ENCODE measurements at regions not wholly inside any gene's neighbourhood (a gene's known extent, or its start where the extent isn't known, plus 50 kb on each side); places are given as distances from the start of the nearest gene placed in this dataset.

DNA sequence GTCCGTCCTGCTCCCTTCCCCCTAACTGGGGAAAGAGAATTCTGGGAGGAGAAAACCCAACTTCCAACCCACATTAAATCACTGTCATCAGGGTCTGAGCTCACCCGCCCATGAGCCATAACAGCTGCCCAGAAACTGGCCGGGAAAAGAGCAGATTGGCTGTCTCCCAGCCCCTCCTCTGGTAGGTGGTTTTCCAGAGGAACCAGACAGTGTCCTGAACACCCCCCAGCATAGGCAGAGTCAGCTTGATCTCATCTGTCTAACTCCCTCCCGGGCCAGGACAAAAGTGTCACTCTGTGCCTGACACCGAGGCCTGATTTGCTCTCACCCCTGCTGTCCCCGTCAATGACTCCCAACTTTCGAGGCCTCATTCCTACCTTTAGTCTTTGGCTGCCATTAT lies 197.0 kb downstream of the AXIN2 start (continued):
- TF ChIP-seq, protein P1, sequence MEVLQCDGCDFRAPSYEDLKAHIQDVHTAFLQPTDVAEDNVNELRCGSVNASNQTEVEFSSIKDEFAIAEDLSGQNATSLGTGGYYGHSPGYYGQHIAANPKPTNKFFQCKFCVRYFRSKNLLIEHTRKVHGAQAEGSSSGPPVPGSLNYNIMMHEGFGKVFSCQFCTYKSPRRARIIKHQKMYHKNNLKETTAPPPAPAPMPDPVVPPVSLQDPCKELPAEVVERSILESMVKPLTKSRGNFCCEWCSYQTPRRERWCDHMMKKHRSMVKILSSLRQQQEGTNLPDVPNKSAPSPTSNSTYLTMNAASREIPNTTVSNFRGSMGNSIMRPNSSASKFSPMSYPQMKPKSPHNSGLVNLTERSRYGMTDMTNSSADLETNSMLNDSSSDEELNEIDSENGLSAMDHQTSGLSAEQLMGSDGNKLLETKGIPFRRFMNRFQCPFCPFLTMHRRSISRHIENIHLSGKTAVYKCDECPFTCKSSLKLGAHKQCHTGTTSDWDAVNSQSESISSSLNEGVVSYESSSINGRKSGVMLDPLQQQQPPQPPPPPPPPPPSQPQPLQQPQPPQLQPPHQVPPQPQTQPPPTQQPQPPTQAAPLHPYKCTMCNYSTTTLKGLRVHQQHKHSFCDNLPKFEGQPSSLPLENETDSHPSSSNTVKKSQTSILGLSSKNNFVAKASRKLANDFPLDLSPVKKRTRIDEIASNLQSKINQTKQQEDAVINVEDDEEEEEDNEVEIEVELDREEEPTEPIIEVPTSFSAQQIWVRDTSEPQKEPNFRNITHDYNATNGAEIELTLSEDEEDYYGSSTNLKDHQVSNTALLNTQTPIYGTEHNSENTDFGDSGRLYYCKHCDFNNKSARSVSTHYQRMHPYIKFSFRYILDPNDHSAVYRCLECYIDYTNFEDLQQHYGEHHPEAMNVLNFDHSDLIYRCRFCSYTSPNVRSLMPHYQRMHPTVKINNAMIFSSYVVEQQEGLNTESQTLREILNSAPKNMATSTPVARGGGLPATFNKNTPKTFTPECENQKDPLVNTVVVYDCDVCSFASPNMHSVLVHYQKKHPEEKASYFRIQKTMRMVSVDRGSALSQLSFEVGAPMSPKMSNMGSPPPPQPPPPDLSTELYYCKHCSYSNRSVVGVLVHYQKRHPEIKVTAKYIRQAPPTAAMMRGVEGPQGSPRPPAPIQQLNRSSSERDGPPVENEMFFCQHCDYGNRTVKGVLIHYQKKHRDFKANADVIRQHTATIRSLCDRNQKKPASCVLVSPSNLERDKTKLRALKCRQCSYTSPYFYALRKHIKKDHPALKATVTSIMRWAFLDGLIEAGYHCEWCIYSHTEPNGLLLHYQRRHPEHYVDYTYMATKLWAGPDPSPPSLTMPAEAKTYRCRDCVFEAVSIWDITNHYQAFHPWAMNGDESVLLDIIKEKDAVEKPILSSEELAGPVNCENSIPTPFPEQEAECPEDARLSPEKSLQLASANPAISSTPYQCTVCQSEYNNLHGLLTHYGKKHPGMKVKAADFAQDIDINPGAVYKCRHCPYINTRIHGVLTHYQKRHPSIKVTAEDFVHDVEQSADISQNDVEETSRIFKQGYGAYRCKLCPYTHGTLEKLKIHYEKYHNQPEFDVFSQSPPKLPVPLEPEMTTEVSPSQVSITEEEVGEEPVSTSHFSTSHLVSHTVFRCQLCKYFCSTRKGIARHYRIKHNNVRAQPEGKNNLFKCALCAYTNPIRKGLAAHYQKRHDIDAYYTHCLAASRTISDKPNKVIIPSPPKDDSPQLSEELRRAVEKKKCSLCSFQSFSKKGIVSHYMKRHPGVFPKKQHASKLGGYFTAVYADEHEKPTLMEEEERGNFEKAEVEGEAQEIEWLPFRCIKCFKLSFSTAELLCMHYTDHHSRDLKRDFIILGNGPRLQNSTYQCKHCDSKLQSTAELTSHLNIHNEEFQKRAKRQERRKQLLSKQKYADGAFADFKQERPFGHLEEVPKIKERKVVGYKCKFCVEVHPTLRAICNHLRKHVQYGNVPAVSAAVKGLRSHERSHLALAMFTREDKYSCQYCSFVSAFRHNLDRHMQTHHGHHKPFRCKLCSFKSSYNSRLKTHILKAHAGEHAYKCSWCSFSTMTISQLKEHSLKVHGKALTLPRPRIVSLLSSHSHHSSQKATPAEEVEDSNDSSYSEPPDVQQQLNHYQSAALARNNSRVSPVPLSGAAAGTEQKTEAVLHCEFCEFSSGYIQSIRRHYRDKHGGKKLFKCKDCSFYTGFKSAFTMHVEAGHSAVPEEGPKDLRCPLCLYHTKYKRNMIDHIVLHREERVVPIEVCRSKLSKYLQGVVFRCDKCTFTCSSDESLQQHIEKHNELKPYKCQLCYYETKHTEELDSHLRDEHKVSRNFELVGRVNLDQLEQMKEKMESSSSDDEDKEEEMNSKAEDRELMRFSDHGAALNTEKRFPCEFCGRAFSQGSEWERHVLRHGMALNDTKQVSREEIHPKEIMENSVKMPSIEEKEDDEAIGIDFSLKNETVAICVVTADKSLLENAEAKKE (CRISPR knock-in tag; IDR thresholded peaks at IDR 0.05), result no peak
- TF ChIP-seq, protein P2, sequence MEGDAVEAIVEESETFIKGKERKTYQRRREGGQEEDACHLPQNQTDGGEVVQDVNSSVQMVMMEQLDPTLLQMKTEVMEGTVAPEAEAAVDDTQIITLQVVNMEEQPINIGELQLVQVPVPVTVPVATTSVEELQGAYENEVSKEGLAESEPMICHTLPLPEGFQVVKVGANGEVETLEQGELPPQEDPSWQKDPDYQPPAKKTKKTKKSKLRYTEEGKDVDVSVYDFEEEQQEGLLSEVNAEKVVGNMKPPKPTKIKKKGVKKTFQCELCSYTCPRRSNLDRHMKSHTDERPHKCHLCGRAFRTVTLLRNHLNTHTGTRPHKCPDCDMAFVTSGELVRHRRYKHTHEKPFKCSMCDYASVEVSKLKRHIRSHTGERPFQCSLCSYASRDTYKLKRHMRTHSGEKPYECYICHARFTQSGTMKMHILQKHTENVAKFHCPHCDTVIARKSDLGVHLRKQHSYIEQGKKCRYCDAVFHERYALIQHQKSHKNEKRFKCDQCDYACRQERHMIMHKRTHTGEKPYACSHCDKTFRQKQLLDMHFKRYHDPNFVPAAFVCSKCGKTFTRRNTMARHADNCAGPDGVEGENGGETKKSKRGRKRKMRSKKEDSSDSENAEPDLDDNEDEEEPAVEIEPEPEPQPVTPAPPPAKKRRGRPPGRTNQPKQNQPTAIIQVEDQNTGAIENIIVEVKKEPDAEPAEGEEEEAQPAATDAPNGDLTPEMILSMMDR (conservative IDR thresholded peaks at IDR 0.05; ENCODE audit: low read depth in 2 of 2), result no peak
- TF ChIP-seq POLR2AphosphoS5 (IDR thresholded peaks at IDR 0.05; ENCODE audit: low read depth), result no peak

DNA sequence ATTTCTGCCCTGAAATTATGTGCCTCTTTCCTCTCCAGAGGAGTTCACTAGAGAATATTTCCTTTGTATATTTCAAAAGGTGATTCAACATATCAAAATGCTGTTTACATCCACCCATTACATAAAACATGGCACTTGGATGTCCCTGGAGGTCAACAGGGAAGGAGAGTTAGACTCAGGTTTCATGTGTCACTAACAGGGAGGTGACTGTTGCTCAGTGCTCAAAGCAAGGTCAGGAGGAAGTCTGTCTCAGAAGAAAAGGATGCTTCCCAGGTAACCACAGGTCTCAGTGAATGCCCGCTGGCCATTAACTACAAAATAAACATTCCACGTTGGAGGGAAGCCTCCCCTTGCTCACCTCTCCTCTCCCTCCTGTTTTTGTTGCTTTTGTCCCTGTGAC lies 198.6 kb downstream of the AXIN2 start:
- Histone ChIP-seq H2AFZ (no peak overlapping the region), H4K20me1 (replicated peaks; ENCODE audit: insufficient read depth) (no peaks in the 10 kb centered on the region), H3K4me1 (ENCODE audit: insufficient read depth) (no peaks in the 10 kb centered on the region), H3K27me3 (ENCODE audit: insufficient read depth) (no peaks in the 10 kb centered on the region), H3K4me3 (no peak overlapping the region), H3F3A (replicated peaks; ENCODE audit: low read depth) (no peaks in the 10 kb centered on the region), H3K79me2 (replicated peaks; ENCODE audit: insufficient read depth) (no peaks in the 10 kb centered on the region), H3K9me2 (ENCODE audit: insufficient read depth) (no peaks in the 10 kb centered on the region), H3K36me3 (ENCODE audit: insufficient read depth) (no peaks in the 10 kb centered on the region), H3K27ac (ENCODE audit: low read depth) (no peak overlapping the region), H3K4me2 (no peak overlapping the region)
- no peak overlapping the region for H3K27ac Mint-ChIP-seq
- peaks cover 10% of the 10 kb centered on the region for H3K27me3 Mint-ChIP-seq (ENCODE audit: insufficient read depth, low read depth, poor library complexity)
- DNase-seq (ENCODE audit: low spot score) (no peak), ATAC-seq (no peak)
- peaks cover 3% of the 10 kb centered on the region; the same call in 1 of the 3 replicates for H3K9me3 Mint-ChIP-seq
- no peaks in the 10 kb centered on the region for H3K36me3 Mint-ChIP-seq (ENCODE audit: low read depth)
- no peaks in the 10 kb centered on the region for H3K4me1 Mint-ChIP-seq
- no peak overlapping the region for H3K4me3 Mint-ChIP-seq
- TF ChIP-seq, protein P2 (conservative IDR thresholded peaks at IDR 0.05; ENCODE audit: low read depth in 2 of 2), result no peak
- TF ChIP-seq ZNF331 (CRISPR knock-in tag; IDR thresholded peaks at IDR 0.05; ENCODE audit: low read depth) (no peak), ZNF114 (CRISPR knock-in tag; IDR thresholded peaks at IDR 0.05) (no peak)
- TF ChIP-seq, protein P1 (CRISPR knock-in tag; IDR thresholded peaks at IDR 0.05), result no peak
